HT1080 (cell line): ENCODE measurements at regions not wholly inside any gene's neighbourhood (a gene's known extent, or its start where the extent isn't known, plus 50 kb on each side); places are given as distances from the start of the nearest gene placed in this dataset.

Experiments
- DNase-seq: peaks from one replicate; pipeline ENCODE4 v3.0.0-alpha.2; 2015; ENCODE audit warnings: low read depth

- DNase-seq, result no peak
Observed at GRCh38 chr5:168048486-168048885, 243.0 kb upstream of the WWC1 start.

- no peak for DNase-seq
Observed at GRCh38 chr5:168052686-168053085, 238.8 kb upstream of the WWC1 start.

GRCh38 chr5:168054091-168054490 lies 237.4 kb upstream of the WWC1 start:
- DNase-seq, result no peak

- DNase-seq, result no peak
Observed at GRCh38 chr5:168055141-168055683, 236.2 kb upstream of the WWC1 start.

GRCh38 chr5:168055961-168056360 lies 235.5 kb upstream of the WWC1 start:
- no peak for DNase-seq

GRCh38 chr5:168056499-168057182 lies 234.8 kb upstream of the WWC1 start:
- no peak for DNase-seq

GRCh38 chr5:168057905-168058304 lies 233.5 kb upstream of the WWC1 start:
- DNase-seq, result no peak

GRCh38 chr5:168059131-168059530 lies 232.3 kb upstream of the WWC1 start:
- no peak for DNase-seq

- no peak for DNase-seq
Observed at GRCh38 chr5:168062239-168062638, 229.2 kb upstream of the WWC1 start.

- no peak for DNase-seq
Observed at GRCh38 chr5:168064457-168064856, 227.0 kb upstream of the WWC1 start.

GRCh38 chr5:168064933-168065622 lies 226.4 kb upstream of the WWC1 start:
- DNase-seq, result no peak

- DNase-seq, result no peak
Observed at GRCh38 chr5:168066536-168067208, 224.8 kb upstream of the WWC1 start.

GRCh38 chr5:168070761-168071160 lies 220.7 kb upstream of the WWC1 start:
- no peak for DNase-seq

GRCh38 chr5:168072665-168073064 lies 218.8 kb upstream of the WWC1 start:
- no peak for DNase-seq

GRCh38 chr5:168073311-168073710 lies 218.1 kb upstream of the WWC1 start:
- no peak for DNase-seq

GRCh38 chr5:168073991-168074800 lies 217.2 kb upstream of the WWC1 start:
- DNase-seq, result peak; percentile 50

GRCh38 chr5:168075387-168075786 lies 216.1 kb upstream of the WWC1 start:
- DNase-seq, result no peak

- no peak for DNase-seq
Observed at GRCh38 chr5:168076561-168076991, 214.9 kb upstream of the WWC1 start.

GRCh38 chr5:168085261-168086031 lies 206.0 kb upstream of the WWC1 start:
- DNase-seq, result peak; percentile 80

GRCh38 chr5:168086104-168086610 lies 205.3 kb upstream of the WWC1 start:
- peak; percentile 89 for DNase-seq
